ACC112 (cell line): ENCODE measurements at regions not wholly inside any gene's neighbourhood (a gene's known extent, or its start where the extent isn't known, plus 50 kb on each side); places are given as distances from the start of the nearest gene placed in this dataset.

Source experiments
- H2AFZ ChIP-seq: fragments of 200-600 bp; sonication (generic); one replicate; pipeline ENCODE4 v1.6.0; 2017; ENCODE audit warnings: antibody characterized with exemption, low read length; ENCODE audit not compliant: unreplicated experiment
- H3K27ac ChIP-seq: fragments of 200-600 bp; sonication (generic); 2 replicates; pipeline ENCODE4 v1.5.1; 2014; ENCODE audit warnings: low read depth, mild to moderate bottlenecking, antibody characterized with exemption, low read length, moderate library complexity
- H3K27me3 ChIP-seq: fragments of 200-600 bp; sonication (generic); 2 replicates; pipeline ENCODE4 v1.6.1; 2014; ENCODE audit warnings: mild to moderate bottlenecking, antibody characterized with exemption, low read length, moderate library complexity, mixed read lengths; ENCODE audit not compliant: insufficient read depth
- H3K36me3 ChIP-seq: fragments of 200-600 bp; sonication (generic); 2 replicates; pipeline ENCODE4 v1.6.1; 2016; ENCODE audit warnings: mild to moderate bottlenecking, antibody characterized with exemption, low read length, moderate library complexity, mixed read lengths; ENCODE audit not compliant: insufficient read depth
- H3K4me1 ChIP-seq: fragments of 200-600 bp; sonication (generic); one replicate; pipeline ENCODE4 v1.6.1; 2016; ENCODE audit warnings: low read length, mixed read lengths; ENCODE audit not compliant: insufficient read depth, unreplicated experiment, control insufficient read depth
- H3K4me3 ChIP-seq: fragments of 200-600 bp; sonication (generic); 2 replicates; pipeline ENCODE4 v1.5.1; 2014; ENCODE audit warnings: mild to moderate bottlenecking, low read depth, low read length
- H3K79me2 ChIP-seq: fragments of 200-600 bp; sonication (generic); one replicate; pipeline ENCODE4 v1.6.0; 2016; ENCODE audit warnings: low read length; ENCODE audit not compliant: control insufficient read depth, unreplicated experiment, insufficient read depth

DNA sequence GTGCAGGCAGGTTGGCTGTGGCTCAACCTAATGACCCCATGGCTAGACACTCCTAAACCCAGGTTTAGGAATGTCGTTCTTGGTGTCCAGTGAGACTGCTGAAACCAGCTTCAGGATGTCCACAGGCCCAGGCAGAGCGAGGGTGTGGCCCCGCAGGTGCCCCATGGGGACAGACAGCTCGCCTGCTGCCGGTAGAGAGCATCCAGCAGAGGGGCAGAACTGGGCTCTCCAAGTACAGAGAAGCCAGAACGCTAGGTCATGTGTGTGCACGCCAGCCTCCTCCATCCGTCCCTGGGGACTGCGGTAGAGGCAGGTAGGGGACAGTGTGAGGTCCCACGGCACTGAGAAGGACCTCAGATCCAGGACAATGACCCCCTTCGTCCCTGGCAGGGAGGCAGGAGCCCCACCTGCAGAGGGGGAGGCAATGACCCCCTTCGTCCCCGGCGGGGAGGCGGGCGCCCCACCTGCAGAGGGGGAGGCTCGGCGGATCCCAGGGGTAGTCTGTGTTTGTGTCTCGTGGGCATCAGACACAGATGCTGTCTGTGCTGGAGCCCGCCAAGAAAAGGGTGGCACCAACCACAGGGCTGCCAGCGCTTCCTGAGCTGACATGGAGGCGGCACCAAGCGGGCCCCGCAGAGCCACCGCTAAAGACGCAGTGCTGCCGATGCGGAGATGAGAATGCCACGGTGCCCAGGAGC lies 118.4 kb downstream of the FAM53A start:
- H3K79me2 ChIP-seq, result no peaks in the 10 kb centered on the region

DNA sequence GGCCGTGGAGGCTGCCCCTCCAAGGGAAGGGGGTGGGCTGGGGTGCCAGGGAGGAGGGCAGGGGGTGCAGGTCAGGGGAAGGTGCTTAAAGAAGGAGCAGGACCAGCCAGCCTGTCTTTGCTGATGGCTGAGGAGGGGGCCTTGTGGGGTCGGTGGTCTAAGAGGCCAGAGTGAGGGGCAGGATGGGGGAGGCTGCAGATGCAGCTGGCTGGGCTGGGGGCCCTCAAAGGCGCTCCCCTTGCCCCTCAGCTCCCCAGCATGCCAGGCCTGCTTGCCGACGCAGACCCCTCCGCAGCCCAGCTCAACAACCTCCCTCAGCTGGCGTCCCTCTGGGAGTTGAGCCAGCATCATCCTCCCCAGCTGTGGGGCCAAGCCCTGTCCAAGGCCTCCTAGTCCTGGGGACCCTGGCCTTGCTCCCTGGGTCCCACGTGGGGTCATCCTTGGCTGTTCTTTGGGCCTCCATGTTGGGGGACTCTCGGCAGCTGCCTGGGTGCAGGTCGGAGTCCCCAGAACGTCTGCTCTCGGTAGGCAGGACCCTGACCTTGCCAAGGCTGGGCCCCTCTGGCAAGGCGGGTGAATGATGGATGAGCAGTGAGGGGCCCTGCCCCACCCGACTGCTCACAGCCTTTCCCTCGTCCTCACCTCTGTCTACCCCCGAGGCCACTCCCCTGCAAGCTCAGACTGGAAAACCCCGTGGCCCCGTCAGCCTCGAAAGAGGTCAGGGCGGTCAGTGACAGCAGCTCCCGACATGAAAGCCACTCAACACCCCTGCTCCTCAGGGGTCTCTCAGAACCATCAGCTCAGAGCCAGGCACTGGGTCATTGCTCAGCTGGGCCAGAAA lies 119.4 kb downstream of the FAM53A start:
- Histone ChIP-seq H3K4me3 (no peak overlapping the region), H3K79me2 (no peaks in the 10 kb centered on the region), H2AFZ (no peak overlapping the region), H3K4me1 (no peaks in the 10 kb centered on the region), H3K36me3 (no peaks in the 10 kb centered on the region), H3K27ac (no peak overlapping the region), H3K27me3 (peaks cover 42% of the 10 kb centered on the region)

More for the DNA sequence above, 118.4 kb downstream of the FAM53A start:
- no peak overlapping the region for H3K27ac ChIP-seq
- H3K4me3 ChIP-seq, result no peak overlapping the region
- no peak overlapping the region for H2AFZ ChIP-seq
- no peaks in the 10 kb centered on the region for H3K4me1 ChIP-seq
- peaks cover 33% of the 10 kb centered on the region for H3K27me3 ChIP-seq
- H3K36me3 ChIP-seq, result no peaks in the 10 kb centered on the region

DNA sequence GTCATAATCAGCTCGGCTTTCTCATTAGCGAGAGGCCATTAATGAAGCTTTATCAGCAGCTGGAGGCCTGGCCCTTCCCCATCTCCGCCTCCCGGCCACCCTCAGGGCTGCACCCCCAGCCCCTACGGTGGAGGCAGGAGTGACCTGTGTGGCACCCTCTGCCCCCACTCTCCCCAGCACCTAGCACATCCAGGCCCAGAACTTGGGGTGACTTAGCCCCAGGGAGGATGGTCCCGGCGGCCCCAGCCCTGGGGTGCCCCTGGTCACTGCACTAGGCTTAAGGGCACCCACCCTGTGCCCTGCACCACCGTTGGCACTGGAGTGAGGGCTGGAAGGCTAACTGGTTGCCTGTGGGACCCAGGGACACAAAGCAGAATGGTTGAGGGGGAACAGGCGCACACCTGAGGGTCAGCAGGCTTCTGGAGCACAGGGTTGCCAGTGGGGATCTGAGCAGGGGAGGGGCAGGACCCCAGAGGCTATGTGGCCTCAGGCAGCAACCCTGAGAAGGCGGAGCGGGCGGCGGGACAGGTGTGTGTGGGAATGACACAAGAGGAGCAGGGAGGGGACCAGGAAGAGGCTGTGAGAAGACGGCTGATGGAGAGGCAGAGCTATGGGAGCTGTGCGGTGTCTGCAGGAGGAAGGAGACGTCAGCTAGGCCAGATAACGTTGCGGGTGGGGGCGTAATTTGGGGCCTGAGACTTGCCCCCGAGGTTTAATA lies 120.2 kb downstream of the FAM53A start:
- H3K4me1 ChIP-seq, result no peaks in the 10 kb centered on the region
- no peak overlapping the region for H3K27ac ChIP-seq
- H3K4me3 ChIP-seq, result no peak overlapping the region
- no peaks in the 10 kb centered on the region for H3K36me3 ChIP-seq
- peaks cover 50% of the 10 kb centered on the region for H3K27me3 ChIP-seq
- no peak overlapping the region for H2AFZ ChIP-seq
- H3K79me2 ChIP-seq, result no peaks in the 10 kb centered on the region

DNA sequence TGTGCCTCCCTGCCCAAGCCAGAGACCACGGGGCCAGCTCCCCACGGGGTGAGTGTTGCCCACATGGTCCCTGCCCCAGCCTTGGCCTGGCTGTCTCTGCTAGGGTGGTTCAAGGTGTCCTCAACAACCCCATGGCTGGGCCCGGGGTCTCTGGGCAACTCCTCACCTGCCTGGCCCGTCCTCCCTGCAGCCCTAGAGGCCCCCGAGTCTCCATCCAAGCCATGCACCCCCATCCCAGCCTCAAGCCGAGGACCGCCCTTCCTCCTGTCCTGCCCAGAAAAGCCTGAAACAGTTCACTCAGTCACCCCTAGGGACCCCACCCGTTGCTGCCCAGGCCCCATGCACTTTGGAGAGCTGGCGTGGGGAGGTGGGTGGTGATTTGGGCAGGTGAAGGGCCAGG lies 120.9 kb downstream of the FAM53A start:
- Histone ChIP-seq H2AFZ (no peak overlapping the region), H3K4me3 (no peak overlapping the region), H3K36me3 (no peaks in the 10 kb centered on the region), H3K4me1 (no peaks in the 10 kb centered on the region), H3K27me3 (peaks cover 54% of the 10 kb centered on the region), H3K27ac (no peak overlapping the region), H3K79me2 (no peaks in the 10 kb centered on the region)

DNA sequence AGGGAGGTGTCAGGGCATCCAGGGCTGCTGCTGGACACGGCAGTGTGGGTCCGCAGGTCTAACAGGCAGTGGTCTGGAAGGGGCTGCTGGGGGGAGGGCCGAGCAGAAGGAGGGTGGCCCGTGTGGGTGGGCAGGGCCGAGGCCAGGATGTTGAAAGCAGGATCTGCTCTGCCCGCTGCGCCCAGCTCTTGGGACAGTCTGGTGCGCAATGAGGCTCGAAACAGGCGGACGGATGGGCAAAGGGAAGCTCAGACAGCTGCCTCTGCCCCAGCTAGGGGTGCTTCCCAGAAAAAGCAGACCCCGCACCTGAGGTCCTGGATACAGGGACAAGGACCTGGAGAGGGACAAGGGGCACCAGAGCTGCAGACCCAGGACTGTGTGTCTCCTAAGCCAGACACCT lies 121.3 kb downstream of the FAM53A start:
- Histone ChIP-seq H3K27me3 (peaks cover 57% of the 10 kb centered on the region), H3K36me3 (no peaks in the 10 kb centered on the region), H3K27ac (no peak overlapping the region), H3K79me2 (no peaks in the 10 kb centered on the region), H3K4me1 (no peaks in the 10 kb centered on the region), H2AFZ (no peak overlapping the region), H3K4me3 (no peak overlapping the region)

DNA sequence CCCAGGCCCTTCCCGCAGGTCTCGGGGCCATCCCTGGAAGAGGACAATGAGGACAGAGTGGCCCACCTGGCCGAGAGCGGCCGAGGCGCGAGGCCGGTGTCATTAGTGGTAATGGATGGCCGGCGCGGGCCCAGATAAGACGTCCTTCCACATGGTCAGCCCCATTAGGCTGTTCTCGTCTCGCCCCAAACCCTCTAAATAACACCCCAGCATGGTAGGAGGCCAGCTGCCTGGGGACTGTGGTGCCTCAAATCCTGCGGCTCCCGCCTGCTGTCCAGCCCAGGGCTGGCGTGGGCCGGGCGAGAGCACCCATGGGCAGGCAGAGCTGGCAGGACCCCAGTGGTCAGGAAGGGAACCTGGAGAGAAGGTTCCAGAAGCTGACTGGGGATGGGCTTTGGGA lies 121.7 kb downstream of the FAM53A start:
- Histone ChIP-seq H2AFZ (no peak overlapping the region), H3K4me1 (no peaks in the 10 kb centered on the region), H3K79me2 (no peaks in the 10 kb centered on the region), H3K4me3 (no peak overlapping the region), H3K36me3 (no peaks in the 10 kb centered on the region), H3K27ac (no peak overlapping the region), H3K27me3 (peaks cover 61% of the 10 kb centered on the region)

DNA sequence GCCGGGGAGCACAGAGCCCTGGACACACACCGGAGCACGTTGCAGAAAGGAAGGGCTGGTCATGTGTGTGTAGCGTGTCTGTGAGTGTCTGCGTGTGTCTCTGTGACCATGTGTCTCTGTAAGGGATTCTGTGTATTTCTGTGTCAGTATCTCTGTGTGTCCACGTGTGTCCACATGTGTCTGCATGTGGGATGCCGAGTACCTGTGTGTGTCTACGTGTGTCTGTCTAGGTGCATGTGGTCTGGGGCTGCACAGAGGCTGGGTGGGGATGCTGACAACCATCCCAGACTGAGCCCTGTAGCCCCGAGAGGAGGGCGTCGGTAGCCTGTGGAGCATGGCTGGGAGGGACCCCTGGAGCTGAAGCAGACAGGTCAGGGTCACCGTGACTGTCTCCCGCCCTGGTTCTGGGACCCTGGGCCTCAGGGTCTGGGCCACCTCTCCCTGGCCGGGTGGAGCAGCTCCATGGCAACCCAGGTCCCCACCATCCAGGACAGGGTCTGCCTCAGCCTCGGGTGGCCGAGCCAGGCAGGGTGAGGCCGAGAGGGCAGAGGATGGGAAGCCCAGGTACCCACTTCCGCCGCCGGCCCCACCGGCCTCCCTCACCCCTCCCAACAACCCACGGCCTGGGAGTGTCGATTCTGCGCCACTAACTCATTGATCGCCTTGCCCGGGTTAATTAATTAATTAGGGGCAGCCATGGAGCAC lies 122.7 kb downstream of the FAM53A start:
- H3K79me2 ChIP-seq, result no peaks in the 10 kb centered on the region
- H3K36me3 ChIP-seq, result no peaks in the 10 kb centered on the region
- H2AFZ ChIP-seq, result no peak overlapping the region
- H3K4me1 ChIP-seq, result no peaks in the 10 kb centered on the region
- H3K4me3 ChIP-seq, result no peak overlapping the region
- peaks cover 71% of the 10 kb centered on the region for H3K27me3 ChIP-seq
- H3K27ac ChIP-seq, result no peak overlapping the region

DNA sequence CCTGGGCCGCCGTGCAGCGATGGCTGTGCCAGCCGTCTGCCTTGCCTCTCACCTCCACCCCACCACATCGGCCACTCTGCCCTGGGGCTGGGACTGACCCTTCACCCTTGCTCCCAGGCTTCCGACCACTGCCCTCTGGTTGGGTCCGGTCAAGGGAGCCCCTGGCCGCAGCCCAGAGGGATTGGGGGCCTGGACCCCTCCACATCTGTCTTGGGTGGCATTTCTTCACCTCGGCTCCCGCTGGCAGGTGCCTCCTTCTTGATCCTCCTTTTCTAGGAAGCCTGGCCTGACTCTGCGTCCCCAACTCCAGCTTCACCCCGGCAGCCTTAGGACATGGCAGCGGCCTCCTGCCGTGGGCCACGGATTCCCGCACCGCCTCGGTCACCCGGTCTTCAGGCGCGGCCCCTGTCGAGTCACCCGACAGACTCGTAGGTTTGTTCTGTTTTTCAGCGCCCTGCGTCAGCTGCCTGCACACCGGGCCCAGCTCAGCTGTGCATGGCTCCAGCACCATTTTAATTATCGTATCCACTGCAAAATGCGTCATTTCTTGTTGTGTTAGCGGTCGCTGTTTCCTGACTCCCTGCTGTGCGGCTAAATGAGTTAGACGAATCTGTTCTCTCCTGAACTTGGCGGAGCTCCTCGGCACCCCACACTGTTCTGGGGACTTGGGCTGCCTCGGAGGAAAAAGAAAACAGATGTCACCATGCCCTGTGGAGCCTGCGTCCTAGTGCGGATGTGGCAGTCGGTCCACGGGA lies 124.0 kb downstream of the FAM53A start:
- no peaks in the 10 kb centered on the region for H3K4me1 ChIP-seq
- H3K4me3 ChIP-seq, result no peak overlapping the region
- H3K27ac ChIP-seq, result no peak overlapping the region
- peaks cover 71% of the 10 kb centered on the region for H3K27me3 ChIP-seq
- no peak overlapping the region for H2AFZ ChIP-seq
- no peaks in the 10 kb centered on the region for H3K36me3 ChIP-seq
- no peaks in the 10 kb centered on the region for H3K79me2 ChIP-seq

DNA sequence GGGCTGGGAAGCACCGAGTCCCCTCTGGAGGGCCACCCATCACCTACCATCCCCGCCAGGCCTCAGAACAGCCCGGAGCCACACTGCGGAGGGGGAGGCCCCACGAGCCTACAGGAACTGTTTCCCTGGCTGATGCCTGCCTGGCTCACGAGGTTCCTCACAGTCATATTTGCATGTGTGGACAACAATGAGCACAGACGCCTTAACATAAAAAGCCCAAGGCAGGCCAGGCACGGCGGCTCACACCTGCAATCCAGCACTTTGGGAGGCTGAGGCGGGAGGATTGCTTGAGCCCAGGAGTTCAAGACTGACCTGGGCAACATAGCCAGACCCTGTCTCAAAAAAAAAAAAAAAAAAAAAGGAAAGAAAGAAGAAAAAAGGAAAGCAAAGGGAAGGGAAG lies 125.9 kb downstream of the FAM53A start:
- no peak overlapping the region for H2AFZ ChIP-seq
- H3K27me3 ChIP-seq, result peaks cover 61% of the 10 kb centered on the region
- H3K4me3 ChIP-seq, result no peak overlapping the region
- H3K27ac ChIP-seq, result no peak overlapping the region
- H3K4me1 ChIP-seq, result no peaks in the 10 kb centered on the region
- H3K36me3 ChIP-seq, result no peaks in the 10 kb centered on the region
- no peaks in the 10 kb centered on the region for H3K79me2 ChIP-seq

DNA sequence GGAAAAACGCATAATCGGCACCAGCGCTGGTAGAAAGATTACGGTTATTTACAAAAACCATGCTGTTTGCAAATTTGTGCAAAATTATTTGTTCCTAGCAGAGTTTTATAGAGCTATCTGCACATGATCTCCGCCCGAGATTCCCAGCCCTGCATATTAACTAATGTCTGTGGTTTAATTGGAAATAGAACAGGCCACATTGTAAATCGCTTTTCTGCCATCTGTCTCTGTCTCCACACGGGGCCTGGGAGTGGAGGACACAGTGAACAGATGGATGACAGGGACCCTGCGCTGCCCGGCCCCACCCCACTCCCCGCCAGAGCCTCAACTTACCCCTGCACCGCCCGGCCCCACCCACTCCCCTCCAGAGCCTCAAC lies 126.9 kb downstream of the FAM53A start:
- Histone ChIP-seq H3K36me3 (no peaks in the 10 kb centered on the region), H3K4me3 (no peak overlapping the region), H2AFZ (no peak overlapping the region), H3K27me3 (peaks cover 51% of the 10 kb centered on the region), H3K27ac (no peak overlapping the region), H3K4me1 (no peaks in the 10 kb centered on the region), H3K79me2 (no peaks in the 10 kb centered on the region)
